MM.1S (cell line): ENCODE measurements at regions not wholly inside any gene's neighbourhood (a gene's known extent, or its start where the extent isn't known, plus 50 kb on each side); places are given as distances from the start of the nearest gene placed in this dataset.

ENCODE experiments used
- DNase-seq: peaks from one replicate; pipeline ENCODE4 v3.0.0-alpha.2; 2015
- H2AFZ ChIP-seq: fragments of 300-600 bp; sonication (generic); 2 replicates; pipeline ENCODE4 v1.6.0; 2016; ENCODE audit warnings: antibody characterized with exemption, low read length
- H3F3A ChIP-seq: fragments of 300-600 bp; sonication (generic); 2 replicates; pipeline ENCODE4 v1.6.1; 2016; ENCODE audit warnings: mild to moderate bottlenecking, antibody characterized with exemption, low read length, moderate library complexity, mixed read lengths; ENCODE audit not compliant: insufficient read depth
- H3K27ac ChIP-seq: fragments of 300-600 bp; sonication (generic); 2 replicates; pipeline ENCODE4 v1.5.1; 2016; ENCODE audit warnings: mild to moderate bottlenecking, low read length
- H3K27me3 ChIP-seq: fragments of 300-600 bp; sonication (generic); replicated peaks from 2 replicates; pipeline ENCODE4 v1.6.0; 2016; ENCODE audit warnings: low read length; ENCODE audit not compliant: insufficient read depth
- H3K36me3 ChIP-seq: fragments of 300-600 bp; sonication (generic); replicated peaks from 2 replicates; pipeline ENCODE4 v1.6.1; 2016; ENCODE audit warnings: mild to moderate bottlenecking, low read length, mixed read lengths; ENCODE audit not compliant: insufficient read depth
- H3K4me1 ChIP-seq: fragments of 300-600 bp; sonication (generic); 2 replicates; pipeline ENCODE4 v1.6.1; 2016; ENCODE audit warnings: low read length, mixed read lengths
- H3K4me2 ChIP-seq: fragments of 300-600 bp; sonication (generic); 2 replicates; pipeline ENCODE4 v1.6.0; 2016; ENCODE audit warnings: low read depth, low read length
- H3K4me3 ChIP-seq: fragments of 300-600 bp; sonication (generic); 2 replicates; pipeline ENCODE4 v1.5.1; 2016; ENCODE audit warnings: low read length, mixed read lengths
- H3K79me2 ChIP-seq: fragments of 300-600 bp; sonication (generic); 2 replicates; pipeline ENCODE4 v1.6.1; 2016; ENCODE audit warnings: mixed run types, low read length, mixed read lengths
- H3K9ac ChIP-seq: fragments of 300-600 bp; sonication (generic); 2 replicates; pipeline ENCODE4 v1.6.1; 2016; ENCODE audit warnings: low read length, mixed read lengths
- H3K9me2 ChIP-seq: fragments of 300-600 bp; sonication (generic); replicated peaks from 2 replicates; pipeline ENCODE4 v1.6.1; 2016; ENCODE audit warnings: mild to moderate bottlenecking, low read length, mixed read lengths; ENCODE audit not compliant: insufficient read depth
- H3K9me3 ChIP-seq: fragments of 300-600 bp; sonication (generic); replicated peaks from 2 replicates; pipeline ENCODE4 v1.6.1; 2016; ENCODE audit warnings: mild to moderate bottlenecking, low read length, mixed read lengths; ENCODE audit not compliant: insufficient read depth
- H4K20me1 ChIP-seq: fragments of 300-600 bp; sonication (generic); 2 replicates; pipeline ENCODE4 v1.6.1; 2016; ENCODE audit warnings: mild to moderate bottlenecking, low read length, moderate library complexity, mixed read lengths; ENCODE audit not compliant: insufficient read depth
- CTCF ChIP-seq: fragments of 300-600 bp; sonication (generic); IDR thresholded peaks from 2 replicates; pipeline ENCODE4 v1.5.1; 2016; ENCODE audit warnings: antibody characterized with exemption, low read length, mixed read lengths
- EZH2 ChIP-seq: fragments of 300-600 bp; sonication (generic); optimal IDR thresholded peaks from 2 replicates; pipeline ENCODE3; 2017; ENCODE audit warnings: low read depth, mild to moderate bottlenecking, antibody characterized with exemption, low read length, mixed read lengths
- EZH2phosphoT487 ChIP-seq: fragments of 300-600 bp; sonication (generic); IDR thresholded peaks from 2 replicates; pipeline ENCODE4 v1.6.1; 2018; ENCODE audit warnings: antibody characterized with exemption, low read length

DNA sequence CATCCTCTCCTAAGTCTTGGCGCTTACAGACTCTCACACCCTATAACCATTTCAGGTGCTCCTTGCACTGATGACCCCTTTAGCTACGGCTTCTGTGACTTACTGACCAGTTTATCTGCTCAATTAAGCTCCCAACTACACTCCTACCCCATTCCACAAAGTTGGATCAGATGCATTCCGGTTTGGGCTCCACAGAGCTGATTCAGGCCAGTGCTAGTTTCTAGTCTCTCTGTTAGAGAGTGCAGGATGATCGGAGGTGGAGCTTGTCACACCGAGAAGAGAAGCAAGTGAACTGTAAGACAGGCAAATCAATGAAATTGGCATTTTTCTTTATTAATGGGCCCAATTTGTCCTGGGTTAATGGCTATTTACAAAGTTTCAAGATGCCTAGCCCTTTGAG, 436.8 kb upstream of the CADM1 start:
- Histone ChIP-seq H4K20me1 (no peaks in the 10 kb centered on the region), H3K36me3 (no peaks in the 10 kb centered on the region), H3K9me3 (no peaks in the 10 kb centered on the region), H2AFZ (no peak overlapping the region), H3K4me1 (peaks cover 10% of the 10 kb centered on the region), H3K27me3 (no peaks in the 10 kb centered on the region), H3F3A (peaks cover 5% of the 10 kb centered on the region; the same call in 1 of the 2 replicates), H3K9me2 (no peaks in the 10 kb centered on the region), H3K4me3 (no peak overlapping the region), H3K4me2 (no peak overlapping the region), H3K9ac (no peak overlapping the region), H3K27ac (no peak overlapping the region), H3K79me2 (no peaks in the 10 kb centered on the region)
- DNase-seq = no peak
- TF ChIP-seq CTCF = no peak
- no peak for TF ChIP-seq EZH2
- TF ChIP-seq EZH2phosphoT487 = no peak

DNA sequence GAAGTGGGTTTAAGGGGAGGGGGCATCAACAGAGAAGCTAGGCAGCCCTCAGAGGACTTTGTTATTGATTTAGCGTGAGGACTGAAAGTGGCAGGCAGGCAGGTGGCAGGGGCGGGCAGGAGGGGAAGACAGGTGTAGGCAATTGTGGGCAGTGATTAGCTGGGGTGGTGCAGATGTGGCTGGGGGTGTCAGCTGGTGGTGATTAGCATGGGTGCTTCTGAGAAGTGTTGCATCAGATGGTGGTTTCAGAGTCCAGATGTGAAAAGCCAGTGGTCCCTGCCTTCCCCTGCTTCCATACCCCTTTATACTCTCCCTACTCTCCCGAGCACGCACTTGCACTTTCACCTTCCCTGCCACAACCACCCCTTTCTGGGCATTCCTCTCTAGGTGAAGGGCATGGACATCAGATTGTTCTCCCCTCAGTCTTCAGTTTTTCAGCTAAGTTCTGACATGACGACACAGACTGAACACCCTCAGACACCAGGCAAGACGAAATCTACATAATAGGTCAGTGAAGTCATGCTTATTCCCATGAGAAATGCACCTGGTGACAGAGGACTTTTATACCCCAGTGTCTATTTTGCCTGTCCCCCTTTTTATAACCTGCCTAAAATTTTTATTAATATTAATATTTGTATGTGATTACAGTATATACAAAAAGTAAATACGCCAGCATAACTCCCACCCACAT, 435.7 kb upstream of the CADM1 start:
- peak overlapping the region; percentile 56 for H3K4me2 ChIP-seq

DNA sequence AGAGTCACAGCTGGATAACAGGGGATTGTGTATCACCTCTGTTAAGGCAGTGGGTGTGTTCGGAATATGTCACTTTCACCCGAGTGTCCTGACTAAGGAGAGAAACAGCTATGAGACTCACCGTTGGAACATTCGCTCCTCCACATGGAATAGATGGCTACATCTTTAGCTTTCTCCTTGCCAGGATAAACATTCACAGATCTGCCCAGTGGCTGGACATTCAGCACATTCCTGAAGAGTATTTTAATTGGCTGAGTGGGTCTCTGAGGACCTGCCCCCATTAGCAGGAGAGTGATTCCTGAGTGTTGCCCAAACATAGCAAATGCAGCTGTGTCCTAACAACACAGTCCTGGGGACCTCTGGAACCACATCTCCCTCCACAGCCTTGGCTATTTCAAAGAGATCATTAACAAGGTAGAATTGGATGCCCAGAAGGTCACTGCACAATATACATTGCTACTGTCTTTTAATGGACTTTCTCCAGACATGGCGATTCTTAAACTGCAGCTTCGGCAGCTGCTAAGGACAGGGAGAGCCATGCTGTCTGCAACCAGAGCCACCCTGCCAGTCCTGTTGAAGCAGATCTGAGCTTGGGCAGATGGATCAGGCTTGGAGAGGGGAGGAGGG, 435.0 kb upstream of the CADM1 start:
- Histone ChIP-seq H3K4me1 (peaks cover 13% of the 10 kb centered on the region), H3K27me3 (no peaks in the 10 kb centered on the region), H2AFZ (peak overlapping the region; percentile 49), H3K9me2 (no peaks in the 10 kb centered on the region), H3K9me3 (no peaks in the 10 kb centered on the region), H3K4me2 (peak overlapping the region; percentile 56), H3K27ac (peak overlapping the region; percentile 28; the same call in 1 of the 2 replicates), H4K20me1 (no peaks in the 10 kb centered on the region), H3K9ac (peak overlapping the region; percentile 8; the same call in 1 of the 2 replicates), H3K4me3 (peak overlapping the region; percentile 32), H3K36me3 (no peaks in the 10 kb centered on the region), H3F3A (peaks cover 5% of the 10 kb centered on the region; the same call in 1 of the 2 replicates), H3K79me2 (no peaks in the 10 kb centered on the region)
- TF ChIP-seq EZH2 (no peak), CTCF (no peak), EZH2phosphoT487 (no peak)
- DNase-seq = no peak

More for the DNA sequence above, 435.7 kb upstream of the CADM1 start:
- no peaks in the 10 kb centered on the region for H3K79me2 ChIP-seq
- H3K9me3 ChIP-seq = no peaks in the 10 kb centered on the region
- H3K27me3 ChIP-seq = no peaks in the 10 kb centered on the region
- H2AFZ ChIP-seq = peak overlapping the region; percentile 49
- peaks cover 10% of the 10 kb centered on the region for H3K4me1 ChIP-seq
- TF ChIP-seq CTCF (no peak), EZH2 (no peak), EZH2phosphoT487 (no peak)
- H3K9ac ChIP-seq = peak overlapping the region; percentile 8; the same call in 1 of the 2 replicates
- DNase-seq = peak; percentile 72
- H3K27ac ChIP-seq = peak overlapping the region; percentile 28; the same call in 1 of the 2 replicates
- no peaks in the 10 kb centered on the region for H3K9me2 ChIP-seq
- H3K4me3 ChIP-seq = peak overlapping the region; percentile 32
- H3F3A ChIP-seq = peaks cover 5% of the 10 kb centered on the region; the same call in 1 of the 2 replicates
- H3K36me3 ChIP-seq = no peaks in the 10 kb centered on the region
- no peaks in the 10 kb centered on the region for H4K20me1 ChIP-seq
